Stimulated activated naive CD4-positive, alpha-beta T cell treated with Interleukin-2 at 50 U/mL for 16 hours (primary cell): ENCODE measurements at regions not wholly inside any gene's neighbourhood (a gene's known extent, or its start where the extent isn't known, plus 50 kb on each side); places are given as distances from the start of the nearest gene placed in this dataset.

Source experiments
- DNase-seq: peaks from one replicate; lab custom pipeline; 2025; lab: John Stamatoyannopoulos, UW

GRCh38 chr14:71497645-71498086, 434.6 kb upstream of the RGS6 start:
- DNase-seq: no peak

- no peak for DNase-seq
Measured at GRCh38 chr14:71498212-71498611, 434.0 kb upstream of the RGS6 start.

GRCh38 chr14:71499018-71499417, 433.2 kb upstream of the RGS6 start:
- no peak for DNase-seq

- no peak for DNase-seq
Measured at GRCh38 chr14:71507681-71508080, 424.5 kb upstream of the RGS6 start.

- no peak for DNase-seq
Measured at GRCh38 chr14:71508901-71509300, 423.3 kb upstream of the RGS6 start.

- no peak for DNase-seq
Measured at GRCh38 chr14:71511152-71511551, 421.1 kb upstream of the RGS6 start.

DNA sequence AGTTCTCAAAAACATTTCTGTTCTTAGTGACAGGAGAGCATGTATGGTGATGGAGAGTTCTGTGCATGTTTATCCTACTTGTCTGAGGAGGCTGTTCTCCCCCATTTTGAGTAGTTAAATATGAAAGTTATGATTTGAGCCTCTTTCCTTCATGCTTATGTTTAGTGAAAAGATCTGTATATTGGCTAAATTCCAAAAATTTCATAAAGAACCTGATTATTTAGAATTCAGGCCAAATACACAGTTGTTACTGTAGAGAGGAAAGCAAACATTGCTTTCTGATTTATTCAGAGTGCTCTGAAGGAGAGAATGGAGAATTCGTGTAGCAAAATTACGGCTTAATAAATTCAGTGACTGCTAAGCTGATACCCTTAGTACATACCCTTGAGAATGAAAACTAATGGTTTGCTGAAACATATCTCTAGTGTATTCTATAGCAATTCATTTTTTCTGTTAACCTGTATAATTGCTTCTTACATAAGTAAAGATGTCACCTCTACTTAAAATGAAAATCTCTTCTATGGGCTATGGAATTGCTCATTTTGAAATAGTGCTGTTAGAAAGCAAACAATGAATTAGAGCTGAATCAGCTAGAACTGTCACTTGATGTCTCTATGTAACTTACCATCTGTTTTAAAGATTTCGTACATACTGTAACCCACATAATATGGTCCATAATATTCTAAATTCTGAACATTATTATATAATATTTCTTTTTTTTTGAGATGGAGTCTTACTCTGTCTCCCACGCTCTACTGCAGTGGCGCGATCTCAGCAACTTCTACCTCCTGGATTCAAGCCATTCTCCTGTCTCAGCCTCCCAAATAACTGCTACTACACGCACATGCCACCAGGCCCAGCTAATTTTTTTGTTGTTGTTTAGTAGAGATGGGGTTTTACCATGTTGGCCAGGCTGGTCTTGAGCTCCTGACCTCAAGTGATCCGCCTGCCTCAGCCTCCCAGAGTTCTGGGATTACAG, 417.0 kb upstream of the RGS6 start:
- DNase-seq: no peak

GRCh38 chr14:71521238-71522135, 410.7 kb upstream of the RGS6 start:
- no peak for DNase-seq

GRCh38 chr14:71523630-71524319, 408.5 kb upstream of the RGS6 start:
- no peak for DNase-seq

GRCh38 chr14:71524320-71524982, 407.8 kb upstream of the RGS6 start:
- DNase-seq: no peak

DNA sequence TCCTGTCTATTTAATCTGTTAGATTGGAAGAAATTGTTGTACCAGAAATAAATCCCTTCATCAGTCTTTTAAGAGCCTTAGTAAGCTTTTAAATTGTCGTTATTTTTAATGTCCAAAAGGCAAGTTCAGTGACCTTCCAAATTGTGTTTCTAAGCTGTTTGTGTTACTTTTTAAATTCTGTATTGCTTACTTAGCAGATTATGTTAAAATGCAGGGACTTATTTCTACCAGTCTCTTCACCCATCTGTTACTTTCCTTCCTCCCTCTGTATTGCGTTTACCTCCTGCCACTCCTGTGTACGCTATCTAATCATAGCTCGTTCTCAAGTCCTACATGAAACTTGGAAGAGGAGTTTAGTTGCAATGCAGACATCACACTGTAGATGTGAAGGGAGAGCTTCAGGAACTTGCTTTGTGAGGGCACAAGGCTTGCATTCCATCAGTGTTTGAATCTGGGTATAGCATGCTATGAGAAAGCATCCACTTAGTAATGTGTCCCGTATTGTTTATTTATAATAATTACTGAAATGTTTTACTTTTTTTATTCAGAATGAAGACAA, 406.5 kb upstream of the RGS6 start:
- no peak for DNase-seq

DNA sequence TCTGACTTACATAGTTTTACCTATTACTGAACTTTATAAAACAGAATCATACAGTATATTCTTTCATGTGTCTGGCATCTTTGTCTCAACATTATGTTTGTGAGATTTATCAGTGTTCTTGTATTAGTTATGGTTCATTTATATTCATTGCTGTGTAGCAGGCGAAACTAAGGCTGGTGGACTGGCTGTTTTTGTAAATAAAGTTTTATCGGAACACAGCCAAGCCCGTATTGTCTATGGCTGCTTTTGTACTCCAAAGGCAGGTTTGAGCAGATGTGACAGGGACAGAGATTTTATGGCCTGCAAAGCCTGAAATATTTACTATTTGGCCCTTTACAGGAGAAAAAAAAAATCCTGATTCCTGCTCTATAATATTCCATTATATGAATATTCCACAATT, 405.8 kb upstream of the RGS6 start:
- no peak for DNase-seq

DNA sequence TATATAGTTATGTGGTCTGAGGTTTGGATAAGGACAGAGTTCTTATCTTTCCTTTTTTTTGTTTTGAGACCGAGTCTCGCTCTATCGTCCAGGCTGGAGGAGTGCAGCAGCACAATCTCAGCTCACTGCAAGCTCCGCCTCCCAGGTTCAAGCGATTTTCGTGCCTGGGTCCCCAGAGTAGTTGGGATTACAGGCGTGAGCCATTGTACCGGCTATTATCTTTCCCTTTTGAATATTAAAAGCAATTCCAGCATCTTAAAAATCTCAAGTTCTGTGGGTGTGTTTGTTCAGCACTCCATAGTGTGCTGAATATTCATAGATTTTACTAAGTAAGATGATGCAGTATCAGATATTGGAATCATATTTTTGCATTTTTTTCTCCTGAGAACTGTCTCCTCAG, 404.4 kb upstream of the RGS6 start:
- no peak for DNase-seq

DNA sequence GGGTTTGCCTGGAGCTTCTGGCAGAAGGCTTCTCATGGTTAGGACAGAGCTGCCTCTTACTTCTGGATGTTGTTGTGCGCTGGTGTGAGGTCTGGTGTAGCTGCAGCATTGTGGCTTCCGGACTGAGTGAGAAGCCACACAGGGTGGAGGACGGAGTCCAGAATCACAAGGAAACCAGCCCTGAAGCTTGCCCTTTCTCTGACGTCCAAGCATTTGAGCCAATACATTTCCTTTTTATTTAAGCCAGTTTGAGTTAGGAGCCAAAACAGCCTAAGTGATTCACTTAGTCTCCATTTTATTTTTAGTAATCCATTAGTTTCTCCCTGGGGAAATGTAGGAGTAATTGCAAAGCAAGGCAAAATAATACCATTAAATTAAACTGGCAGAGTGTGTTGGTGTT, 402.4 kb upstream of the RGS6 start:
- no peak for DNase-seq

GRCh38 chr14:71532344-71532743, 399.9 kb upstream of the RGS6 start:
- DNase-seq: no peak

- DNase-seq: no peak
Measured at GRCh38 chr14:71532790-71533189, 399.4 kb upstream of the RGS6 start.

- DNase-seq: no peak
Measured at GRCh38 chr14:71533390-71533789, 398.8 kb upstream of the RGS6 start.

DNA sequence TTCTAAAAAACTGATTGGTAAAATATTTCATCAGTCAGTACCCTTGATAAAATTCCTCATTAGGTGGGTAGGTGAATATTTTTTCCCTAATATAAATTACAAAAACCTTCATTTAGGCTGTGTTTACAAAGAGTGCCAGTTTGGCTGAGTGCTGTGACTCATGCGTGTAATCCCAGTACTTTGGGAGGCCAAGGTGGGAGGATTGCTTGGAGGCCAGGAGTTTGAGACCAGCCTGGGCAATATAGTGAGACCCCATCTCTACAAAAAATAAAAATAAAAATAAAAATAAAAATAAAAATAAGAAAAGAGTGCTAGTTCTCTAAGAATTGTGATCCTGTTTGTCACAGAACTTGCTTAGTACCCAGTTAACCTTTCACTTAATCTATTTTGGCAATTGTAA, 398.4 kb upstream of the RGS6 start:
- DNase-seq: no peak

DNA sequence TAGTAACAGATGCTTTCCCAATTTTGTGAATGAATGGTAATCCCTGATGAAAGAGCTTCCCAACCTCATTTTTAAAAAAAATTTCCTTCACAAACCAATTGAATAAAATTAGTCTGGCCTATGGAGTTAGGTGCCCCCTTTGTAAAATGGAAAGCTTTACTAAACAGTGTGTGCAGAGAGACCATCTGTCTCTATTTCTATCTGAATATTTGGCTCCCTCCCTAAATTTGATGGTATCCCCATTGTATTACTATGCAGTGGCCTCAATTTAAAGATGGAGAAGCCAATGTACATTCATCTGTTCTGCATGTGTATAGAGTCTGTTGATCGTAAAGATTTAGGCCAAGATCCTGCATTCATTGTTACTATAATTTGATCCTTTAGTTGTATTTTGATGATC, 397.7 kb upstream of the RGS6 start:
- no peak for DNase-seq

DNA sequence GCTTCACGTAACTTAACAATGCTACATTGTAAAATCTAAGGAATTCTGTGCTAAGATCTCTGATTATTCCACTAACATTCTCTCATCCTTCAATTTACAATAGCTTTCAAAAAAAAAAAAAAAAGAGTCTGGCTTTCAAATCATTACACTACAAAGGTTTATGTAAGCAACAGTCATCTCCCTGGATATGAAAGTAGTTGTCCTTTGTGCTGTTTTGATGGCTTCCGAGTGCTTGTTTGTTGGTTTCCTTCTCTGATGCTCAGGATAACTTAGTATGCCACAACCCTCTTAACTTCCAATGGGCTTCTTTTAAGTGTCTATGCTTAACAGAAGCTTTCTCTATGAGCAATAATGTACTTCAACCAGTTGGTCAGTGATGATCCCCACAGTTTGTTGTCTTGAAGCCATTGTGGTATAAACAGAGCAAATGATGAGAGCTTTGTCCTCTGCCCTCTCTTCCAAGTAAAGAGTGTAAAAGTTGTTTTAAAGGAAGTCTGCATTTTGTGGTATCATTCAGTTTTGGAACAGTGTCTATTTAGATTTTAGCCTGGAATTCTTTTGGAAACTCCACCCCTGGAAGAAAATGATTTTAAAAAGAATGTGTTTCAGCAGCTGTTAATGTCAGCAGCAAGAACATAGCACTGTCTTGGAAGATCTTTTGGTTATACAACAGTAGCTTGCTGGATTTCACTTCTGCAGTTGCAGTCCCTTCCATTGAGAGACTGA, 396.1 kb upstream of the RGS6 start:
- DNase-seq: no peak
